NCI-H2081 treated with DMSO at 0.1 percent for 48 hours (cell line): ENCODE measurements at regions not wholly inside any gene's neighbourhood (a gene's known extent, or its start where the extent isn't known, plus 50 kb on each side); places are given as distances from the start of the nearest gene placed in this dataset.
"Not testable (repeated sequence)": the region's sequence is repeated elsewhere in the genome, so short reads cannot be mapped to it uniquely, and the experiment has no call there.

Experiments used
- DNase-seq: peaks from one replicate; lab custom pipeline; 2025; lab: John Stamatoyannopoulos, UW

- DNase-seq, result not testable (repeated sequence)
Measured at GRCh38 chr13:58352100-58352499, 720.6 kb downstream of the PCDH17 start.

- no peak for DNase-seq
Measured at GRCh38 chr13:58369936-58370335, 738.4 kb downstream of the PCDH17 start.

- DNase-seq, result no peak
Measured at GRCh38 chr13:58376349-58376748, 744.8 kb downstream of the PCDH17 start.

- no peak for DNase-seq
Measured at GRCh38 chr13:58376775-58377174, 745.2 kb downstream of the PCDH17 start.

GRCh38 chr13:58379221-58379620, 747.7 kb downstream of the PCDH17 start:
- DNase-seq, result no peak

- not testable (repeated sequence) for DNase-seq
Measured at GRCh38 chr13:58385336-58385735, 753.8 kb downstream of the PCDH17 start.

- no peak for DNase-seq
Measured at GRCh38 chr13:58397596-58398387, 766.2 kb downstream of the PCDH17 start.

GRCh38 chr13:58399263-58399662, 767.7 kb downstream of the PCDH17 start:
- no peak for DNase-seq

- no peak for DNase-seq
Measured at GRCh38 chr13:58406545-58406944, 775.0 kb downstream of the PCDH17 start.

- DNase-seq, result no peak
Measured at GRCh38 chr13:58429917-58430316, 798.4 kb downstream of the PCDH17 start.

GRCh38 chr13:58434943-58435342, 803.4 kb downstream of the PCDH17 start:
- no peak for DNase-seq

GRCh38 chr13:58437427-58437826, 805.9 kb downstream of the PCDH17 start:
- no peak for DNase-seq

- no peak for DNase-seq
Measured at GRCh38 chr13:58446979-58447378, 815.4 kb downstream of the PCDH17 start.

- no peak for DNase-seq
Measured at GRCh38 chr13:58452123-58452623, 820.6 kb downstream of the PCDH17 start.

- no peak for DNase-seq
Measured at GRCh38 chr13:58455094-58455493, 823.5 kb downstream of the PCDH17 start.

- no peak for DNase-seq
Measured at GRCh38 chr13:58461217-58461616, 829.7 kb downstream of the PCDH17 start.

- DNase-seq, result no peak
Measured at GRCh38 chr13:58463841-58464240, 832.3 kb downstream of the PCDH17 start.

- DNase-seq, result no peak
Measured at GRCh38 chr13:58467176-58467575, 835.6 kb downstream of the PCDH17 start.

GRCh38 chr13:58472483-58472882, 840.9 kb downstream of the PCDH17 start:
- no peak for DNase-seq

GRCh38 chr13:58474581-58474980, 843.0 kb downstream of the PCDH17 start:
- no peak for DNase-seq

- no peak for DNase-seq
Measured at GRCh38 chr13:58476206-58476918, 844.8 kb downstream of the PCDH17 start.

- no peak for DNase-seq
Measured at GRCh38 chr13:58478858-58479257, 847.3 kb downstream of the PCDH17 start.

- DNase-seq, result no peak
Measured at GRCh38 chr13:58480061-58480460, 848.5 kb downstream of the PCDH17 start.
